ENCODE measurements at regions not wholly inside any gene's neighbourhood (a gene's known extent, or its start where the extent isn't known, plus 50 kb on each side); places are given as distances from the start of the nearest gene placed in this dataset.

DNA sequence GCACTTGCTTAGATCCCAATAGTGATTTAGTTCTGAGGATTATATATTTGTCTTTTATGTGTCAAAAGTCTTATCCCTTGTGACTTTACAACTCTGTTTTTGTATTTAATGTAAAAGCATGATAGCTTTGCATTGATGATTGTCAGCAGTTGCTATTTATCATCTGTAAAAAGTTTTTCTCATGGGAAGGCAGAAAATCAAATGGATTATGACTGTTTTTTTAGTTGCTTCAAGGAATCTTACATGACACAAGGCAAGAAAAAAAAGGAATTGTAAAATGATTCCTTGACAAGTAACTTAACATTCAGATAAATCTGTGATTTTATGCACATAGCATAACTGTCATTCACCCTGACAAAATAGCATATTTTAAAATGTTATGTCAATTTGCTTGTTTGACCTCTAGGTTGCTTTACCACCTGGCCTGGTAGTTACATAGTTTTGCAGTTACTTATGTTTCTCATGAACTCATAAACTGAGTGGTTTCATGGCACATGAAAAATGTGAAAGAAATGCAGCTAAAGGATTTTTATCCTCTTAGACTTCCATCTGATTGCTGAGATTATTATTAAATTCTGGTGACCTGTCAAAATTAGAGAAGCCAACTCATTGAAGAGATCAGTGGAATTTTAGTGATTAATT, 622.6 kb downstream of the ADGRL2 start:
- in situ Hi-C loops (cut with MboI) (no loop called here), intact Hi-C loops (cut with micrococcal nuclease; ENCODE audit: unreplicated experiment) (no loop called here)
- Histone ChIP-seq H3K4me2 (ENCODE audit: control insufficient read depth, insufficient read depth) (no peak overlapping the region), H3K4me1 (ENCODE audit: control insufficient read depth, insufficient read depth, low read length) (no peaks in the 10 kb centered on the region), H2AFZ (ENCODE audit: control insufficient read depth, low read depth, low read length) (no peak overlapping the region), H3K9ac (ENCODE audit: control insufficient read depth, insufficient read depth, low read length) (no peak overlapping the region), H3K27ac (ENCODE audit: control insufficient read depth, insufficient read depth) (no peak overlapping the region), H4K20me1 (ENCODE audit: control insufficient read depth, insufficient read depth) (no peaks in the 10 kb centered on the region), H3K27me3 (replicated peaks in 1 of 2; ENCODE audit: control insufficient read depth in 2 of 2, insufficient read depth in 2 of 2, low read length in 1 of 2) (no peaks in the 10 kb centered on the region), H3K79me2 (ENCODE audit: control insufficient read depth, insufficient read depth, low read length) (no peaks in the 10 kb centered on the region), H3K9me3 (replicated peaks; ENCODE audit: control insufficient read depth, insufficient read depth, low read length) (no peaks in the 10 kb centered on the region), H3K36me3 (ENCODE audit: control insufficient read depth in 2 of 2, insufficient read depth in 2 of 2, low read length in 1 of 2) (no peaks in the 10 kb centered on the region), H3K4me3 (no peak overlapping the region)
- ChIA-PET CTCF (no interaction called here), POLR2A (no interaction called here), RAD21 (ENCODE audit: unreplicated experiment) (interaction anchor here (1.1 kb wide), 1 partner anchor 313 kb away, joined by 3 read pairs; no protein-coding TSS in a partner anchor), SMC1A (ENCODE audit: uncharacterized antibody, unreplicated experiment) (interaction anchor here (0.9 kb wide), 1 partner anchor 10 kb away, joined by 3 read pairs; no protein-coding TSS in a partner anchor)
- BruUV-seq (replicated peaks), result no TSS peak
- FAIRE-seq, result no peak
- no peak for DNase-seq (ENCODE audit: low read depth, low spot score)
- ATAC-seq, result no peak
- TF ChIP-seq PBX3 (IDR thresholded peaks at IDR 0.05; ENCODE audit: insufficient replicate concordance, low read depth, low read length) (no peak), KAT2A (conservative IDR thresholded peaks at IDR 0.05; ENCODE audit: control insufficient read depth, low read depth, low read length) (no peak), ATF3 (IDR thresholded peaks at IDR 0.05; ENCODE audit: borderline replicate concordance, extremely low read depth, low read depth, low read length) (no peak), EED (IDR thresholded peaks at IDR 0.05; ENCODE audit: low read depth) (no peak), YBX1 (IDR thresholded peaks at IDR 0.05) (no peak), CHD4 (IDR thresholded peaks at IDR 0.05) (no peak), SMARCA5 (IDR thresholded peaks at IDR 0.05) (no peak), NR2C1 (IDR thresholded peaks at IDR 0.05) (no peak), CREB1 (IDR thresholded peaks at IDR 0.05; ENCODE audit: low read depth) (no peak), MYC (IDR thresholded peaks at IDR 0.05; ENCODE audit: insufficient read depth, insufficient read length, insufficient replicate concordance, low read length, severe bottlenecking) (no peak), TCF3 (IDR thresholded peaks at IDR 0.05; ENCODE audit: borderline replicate concordance, insufficient read depth, low read depth, low read length) (no peak), WRNIP1 (IDR thresholded peaks at IDR 0.05; ENCODE audit: borderline replicate concordance, low read depth, low read length) (no peak), ZBTB33 (IDR thresholded peaks at IDR 0.05) (no peak), CEBPB (IDR thresholded peaks at IDR 0.05; ENCODE audit: borderline replicate concordance in 1 of 2, low read depth in 2 of 2, low read length in 2 of 2) (no peak), SIN3A (IDR thresholded peaks at IDR 0.05; ENCODE audit: low read depth, low read length) (no peak), POLR2A (IDR thresholded peaks at IDR 0.05; ENCODE audit: low read depth, low read length) (no peak), FOS (IDR thresholded peaks at IDR 0.05; ENCODE audit: borderline replicate concordance, extremely low read depth, insufficient read length) (no peak)
